NOMO-1 treated with DMSO at 0.1 percent for 48 hours (cell line): ENCODE measurements at regions not wholly inside any gene's neighbourhood (a gene's known extent, or its start where the extent isn't known, plus 50 kb on each side); places are given as distances from the start of the nearest gene placed in this dataset.
"Not testable (repeated sequence)": the region's sequence is repeated elsewhere in the genome, so short reads cannot be mapped to it uniquely, and the experiment has no call there.

ENCODE experiments used
- DNase-seq: peaks from one replicate; lab custom pipeline; 2025; ENCODE audit not compliant: unreplicated experiment; lab: John Stamatoyannopoulos, UW

DNA sequence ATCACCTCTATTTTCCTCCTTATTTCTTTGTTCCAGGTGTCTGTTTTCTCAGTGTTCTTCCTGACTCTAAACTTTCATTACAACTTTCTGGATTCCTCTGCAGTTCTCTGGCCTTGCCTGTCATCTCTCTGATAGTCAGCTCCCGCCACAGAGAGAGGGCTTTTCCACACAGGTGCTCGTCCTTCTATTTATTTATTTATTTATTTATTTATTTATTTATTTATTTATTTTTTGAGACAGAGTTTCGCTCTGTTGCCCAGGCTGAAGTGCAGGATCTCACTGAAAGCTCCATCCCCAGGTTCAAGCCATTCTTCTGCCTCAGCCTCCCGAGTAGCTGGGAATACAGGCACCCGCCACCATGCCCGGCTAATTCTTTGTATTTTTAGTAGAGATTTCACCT is 554.5 kb downstream of the RPS29 start:
- DNase-seq = not testable (repeated sequence)

GRCh38 chr14:49019467-49020115 is 566.6 kb downstream of the RPS29 start:
- no peak for DNase-seq

DNA sequence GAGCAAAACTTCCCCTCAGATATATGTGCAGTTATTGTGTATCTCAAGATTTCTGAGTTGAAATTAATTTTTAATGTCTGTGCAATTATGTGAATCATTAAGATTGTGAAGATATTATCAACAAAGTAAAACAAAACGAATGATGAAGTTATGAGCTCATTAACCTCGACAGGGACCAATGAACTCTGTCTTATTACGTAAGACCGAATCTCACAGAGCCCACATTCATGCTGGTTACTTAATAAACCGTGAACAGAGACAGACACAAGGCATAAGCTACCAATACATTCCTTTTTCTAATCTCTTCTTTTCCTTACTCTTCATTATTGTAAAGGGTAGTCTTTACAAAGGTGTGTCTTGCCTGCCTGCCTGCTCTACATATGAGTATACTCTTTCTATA is 568.7 kb downstream of the RPS29 start:
- no peak for DNase-seq

GRCh38 chr14:49016381-49016780 is 569.8 kb downstream of the RPS29 start:
- no peak for DNase-seq

DNA sequence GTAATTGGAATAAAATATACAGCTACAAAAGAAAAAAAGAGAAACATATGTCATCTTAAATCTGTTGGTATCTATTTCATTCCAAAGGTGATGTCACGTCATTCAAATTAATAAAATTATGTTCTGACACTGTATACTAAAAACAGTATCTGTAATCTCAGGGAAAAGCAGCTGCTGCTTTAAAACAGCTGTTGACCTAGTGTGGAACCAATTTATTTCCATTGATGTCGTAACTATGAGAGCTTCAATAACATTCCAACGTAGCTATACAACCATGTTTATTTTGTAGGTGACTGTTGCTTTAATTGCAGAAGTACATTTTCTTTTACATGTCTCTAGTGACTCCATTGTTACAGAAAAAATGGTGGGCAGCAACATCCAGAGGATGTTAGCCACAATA is 571.7 kb downstream of the RPS29 start:
- DNase-seq = no peak

DNA sequence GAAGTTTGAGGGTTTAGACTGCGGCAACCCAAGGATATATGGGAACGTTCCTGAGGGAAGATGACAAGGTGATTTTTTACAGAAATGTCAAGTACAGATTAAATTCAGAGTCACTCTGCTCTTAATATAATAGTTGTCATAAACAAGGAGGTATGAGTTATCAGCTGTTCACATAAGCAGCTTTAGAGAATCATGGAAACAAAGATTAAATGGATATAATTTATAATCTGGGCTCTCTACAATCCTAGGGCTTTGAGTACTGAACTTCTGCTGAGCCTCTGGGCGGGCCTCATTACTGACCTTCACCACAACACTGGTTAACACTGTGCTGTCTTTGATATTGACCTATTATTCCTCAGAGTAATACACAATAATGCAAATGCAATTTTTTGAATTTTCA is 577.8 kb downstream of the RPS29 start:
- DNase-seq = no peak

DNA sequence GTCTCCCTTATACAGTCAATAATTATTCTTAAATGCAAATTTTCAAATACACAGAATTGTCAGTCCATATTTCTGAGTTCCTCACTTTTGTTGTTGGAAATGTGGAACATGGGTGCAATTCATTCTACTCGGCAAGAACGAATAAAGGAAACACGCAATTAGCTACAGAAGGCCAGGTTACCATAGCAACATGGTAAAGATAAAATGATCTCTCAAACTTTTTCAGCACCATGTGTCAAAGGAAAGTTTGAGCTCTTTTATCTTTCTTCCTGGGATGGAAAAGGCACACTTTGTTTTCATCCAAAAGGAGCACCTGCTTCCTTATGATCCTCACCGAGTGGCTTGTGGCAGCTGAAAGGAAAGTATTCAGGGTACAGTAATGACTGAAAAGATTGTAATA is 595.0 kb downstream of the RPS29 start:
- no peak for DNase-seq

- no peak for DNase-seq
These were observed 602.8 kb downstream of the RPS29 start for GRCh38 chr14:48983351-48983888.

DNA sequence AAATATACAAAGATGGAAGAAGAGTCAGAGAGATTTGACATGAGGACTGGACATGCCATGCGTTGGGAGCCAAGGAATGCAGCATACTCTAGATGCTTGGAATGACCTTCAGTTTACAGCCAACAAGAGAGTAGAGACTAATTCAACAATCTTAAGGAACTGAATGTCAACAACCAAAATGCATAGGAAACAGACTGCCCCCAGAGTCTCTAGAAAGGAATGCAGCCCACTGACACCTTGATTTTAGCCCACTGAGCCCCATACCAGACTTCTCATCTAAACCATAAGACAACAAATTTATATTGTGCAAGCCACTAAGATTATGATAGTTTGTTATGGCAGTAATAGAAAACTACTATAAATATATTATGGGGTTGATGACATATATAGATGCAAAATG is 611.2 kb downstream of the RPS29 start:
- no peak for DNase-seq

- no peak for DNase-seq
These were observed 613.0 kb downstream of the RPS29 start for GRCh38 chr14:48973151-48973550.

DNA sequence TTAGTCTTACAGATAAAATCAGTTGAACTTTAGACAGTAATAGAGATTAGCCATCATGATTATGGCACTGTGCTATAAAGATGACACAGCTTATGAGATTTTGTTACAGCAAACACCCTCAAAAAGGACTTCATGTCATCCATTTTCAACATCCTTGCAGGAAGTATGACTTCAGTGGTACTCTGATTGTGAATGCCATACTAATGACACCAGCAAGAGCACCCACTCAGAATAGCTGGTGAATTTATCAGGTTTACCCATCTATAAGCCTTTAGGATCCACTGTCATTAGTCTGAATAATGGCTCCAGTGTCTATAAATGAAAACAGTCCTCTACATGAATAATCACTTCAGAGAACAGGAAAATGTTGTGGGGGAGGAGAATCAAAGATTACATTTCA is 615.2 kb downstream of the RPS29 start:
- no peak for DNase-seq

DNA sequence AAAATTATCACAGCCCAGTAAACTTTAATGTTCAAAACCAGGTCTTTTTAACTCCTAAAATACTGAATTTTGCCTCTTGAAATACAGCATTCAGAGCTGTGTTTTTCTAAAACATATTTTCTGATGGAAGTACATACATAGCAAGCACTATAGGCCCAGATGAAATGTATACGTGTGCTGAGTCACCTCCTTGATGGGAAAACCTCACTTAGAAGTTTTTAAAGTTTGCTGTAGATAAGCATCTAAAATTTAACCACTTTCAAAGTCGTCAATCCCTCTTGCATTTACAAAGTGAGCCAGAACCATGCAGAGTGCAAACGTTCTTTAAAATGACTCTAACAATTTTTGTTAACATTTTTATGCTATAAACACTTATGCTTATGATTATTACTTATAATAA is 618.8 kb downstream of the RPS29 start:
- no peak for DNase-seq

- no peak for DNase-seq
These were observed 622.9 kb downstream of the RPS29 start for GRCh38 chr14:48963231-48963790.

GRCh38 chr14:48957486-48957885 is 628.7 kb downstream of the RPS29 start:
- no peak for DNase-seq

- no peak for DNase-seq
These were observed 630.3 kb downstream of the RPS29 start for GRCh38 chr14:48955857-48956256.

DNA sequence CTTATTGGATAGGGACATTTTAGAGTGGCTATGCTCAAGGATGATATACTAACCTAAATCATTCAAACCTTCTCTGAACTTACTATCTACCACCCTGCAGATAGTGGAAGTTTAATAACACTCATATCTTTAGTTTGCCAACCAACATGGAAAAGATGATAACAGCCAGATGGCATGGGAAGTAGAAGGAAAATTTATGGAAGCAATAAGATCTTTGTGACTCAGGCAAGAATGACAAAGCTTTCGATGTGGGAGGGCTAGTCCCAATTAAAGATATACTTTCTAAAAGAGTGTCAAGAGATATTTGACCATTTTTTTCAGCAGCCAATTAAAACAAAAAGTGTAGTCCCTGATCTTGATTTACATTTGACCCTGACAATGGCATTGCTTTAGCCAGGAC is 631.7 kb downstream of the RPS29 start:
- DNase-seq = no peak

DNA sequence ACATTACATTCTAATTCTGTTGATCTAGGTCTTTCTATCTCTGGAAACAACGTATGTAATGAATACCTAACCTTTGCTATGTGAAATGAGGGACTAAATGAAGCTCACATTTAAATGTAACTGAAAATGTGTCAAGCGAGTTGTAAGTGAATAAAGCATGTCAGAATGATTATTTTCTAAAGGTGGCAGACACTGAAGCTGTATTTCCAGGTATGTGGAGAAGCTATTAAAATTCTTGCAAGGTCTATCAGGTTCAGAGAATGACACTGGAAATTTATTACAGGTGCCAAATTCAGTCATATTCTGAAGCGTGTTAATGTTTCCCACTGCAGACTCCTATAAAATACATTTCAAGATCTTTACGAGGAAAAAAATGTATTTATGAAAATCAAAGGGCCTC is 641.4 kb downstream of the RPS29 start:
- DNase-seq = no peak

DNA sequence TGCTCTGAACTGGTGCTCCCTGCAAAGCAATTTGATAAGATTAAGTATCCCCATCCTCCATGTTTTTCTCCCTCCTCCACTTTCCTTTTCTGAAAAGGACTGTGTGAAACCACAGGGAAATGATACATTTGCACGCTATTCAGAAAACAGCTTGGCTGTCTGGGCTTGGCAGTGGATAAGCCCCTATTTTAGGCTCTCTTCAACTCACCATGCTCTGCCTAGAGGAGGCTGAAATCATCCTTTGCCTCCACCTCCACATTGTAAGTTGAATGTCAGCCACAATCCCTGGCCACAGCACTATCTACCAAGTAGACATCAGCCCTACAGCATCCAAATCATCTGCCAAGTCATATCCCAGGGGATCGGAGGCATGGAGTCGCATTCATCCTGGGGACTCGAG is 642.3 kb downstream of the RPS29 start:
- DNase-seq = no peak

DNA sequence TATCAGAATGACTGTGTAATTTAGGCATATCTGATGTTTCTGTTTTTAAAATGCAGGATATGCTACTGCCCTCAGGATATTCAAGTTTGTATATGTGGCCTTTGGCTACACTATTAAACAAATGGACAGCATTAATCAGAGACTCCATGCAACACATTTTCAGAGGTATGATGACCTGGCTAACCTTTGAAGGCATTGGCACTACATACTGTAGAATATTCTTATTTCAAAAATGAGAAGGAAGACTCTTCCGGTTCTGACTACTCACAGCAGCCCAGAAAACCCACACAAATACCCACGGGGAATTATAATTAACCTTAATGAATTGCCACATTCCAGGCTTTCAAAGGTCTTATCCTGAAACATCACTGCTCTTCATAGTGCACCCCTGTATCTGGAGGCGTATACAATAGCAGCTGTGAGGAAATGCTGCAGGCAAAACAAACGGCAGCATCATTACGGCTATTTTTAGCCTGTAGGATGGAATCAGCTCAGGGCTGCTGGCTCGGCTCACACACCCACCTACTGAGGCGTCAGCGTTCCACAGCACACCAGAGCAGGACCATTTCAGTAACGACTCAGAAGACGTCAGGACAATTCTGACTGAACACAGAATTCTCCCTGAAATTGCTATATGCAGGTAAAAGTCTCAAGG is 648.5 kb downstream of the RPS29 start:
- no peak for DNase-seq

DNA sequence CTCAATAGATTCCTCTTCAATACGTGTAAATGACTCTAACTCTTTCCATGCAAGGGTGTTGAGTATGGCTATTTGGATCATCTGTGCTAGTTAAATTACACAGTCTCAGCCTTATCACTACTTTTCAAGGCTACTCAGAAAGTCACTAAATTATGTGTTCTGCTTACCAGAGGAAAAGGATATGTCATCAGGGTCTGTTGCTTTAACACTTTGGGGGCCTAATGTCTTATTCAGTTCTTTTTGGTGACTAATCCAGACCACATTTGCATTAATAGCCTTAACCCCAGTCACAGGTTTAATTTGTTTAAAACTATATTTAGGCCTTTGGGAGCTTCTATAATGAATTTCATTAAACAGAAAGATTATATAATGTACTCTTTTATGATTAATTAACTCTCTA is 649.3 kb downstream of the RPS29 start:
- DNase-seq = no peak

- no peak for DNase-seq
These were observed 649.8 kb downstream of the RPS29 start for GRCh38 chr14:48936362-48936761.

- no peak for DNase-seq
These were observed 661.0 kb downstream of the RPS29 start for GRCh38 chr14:48925184-48925583.
